ENCODE measurements at regions not wholly inside any gene's neighbourhood (a gene's known extent, or its start where the extent isn't known, plus 50 kb on each side); places are given as distances from the start of the nearest gene placed in this dataset.
A peak's percentile ranks its signal among the peaks of the same experiment; 100 is the strongest.

DNA sequence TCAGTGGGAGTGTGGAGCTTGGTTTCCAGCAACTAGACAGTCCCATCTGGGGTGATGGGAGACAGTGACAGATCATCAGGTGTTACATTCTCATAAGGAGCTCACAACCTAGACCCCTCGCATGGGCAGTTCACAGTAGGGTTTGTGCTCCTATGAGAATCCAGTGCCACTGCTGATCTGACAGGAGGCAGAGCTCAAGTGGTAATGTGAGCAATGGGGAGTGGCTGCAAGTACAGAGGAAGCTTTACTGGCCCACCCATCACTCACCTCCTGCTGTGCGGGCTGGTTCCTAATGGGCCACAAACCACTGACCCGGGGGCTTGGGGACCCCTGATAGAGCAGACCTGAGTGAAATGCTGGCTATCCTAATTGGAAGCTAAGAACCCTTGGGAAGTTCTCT is 242.8 kb downstream of the BAMBI start:
- H3K4me1 ChIP-seq (ENCODE audit: insufficient read depth): no peaks in the 10 kb centered on the region
- intact Hi-C loops (cut with DNase I): no loop called here
- TF ChIP-seq POLR2A (IDR thresholded peaks at IDR 0.05): no peak
- TF ChIP-seq, protein P1, sequence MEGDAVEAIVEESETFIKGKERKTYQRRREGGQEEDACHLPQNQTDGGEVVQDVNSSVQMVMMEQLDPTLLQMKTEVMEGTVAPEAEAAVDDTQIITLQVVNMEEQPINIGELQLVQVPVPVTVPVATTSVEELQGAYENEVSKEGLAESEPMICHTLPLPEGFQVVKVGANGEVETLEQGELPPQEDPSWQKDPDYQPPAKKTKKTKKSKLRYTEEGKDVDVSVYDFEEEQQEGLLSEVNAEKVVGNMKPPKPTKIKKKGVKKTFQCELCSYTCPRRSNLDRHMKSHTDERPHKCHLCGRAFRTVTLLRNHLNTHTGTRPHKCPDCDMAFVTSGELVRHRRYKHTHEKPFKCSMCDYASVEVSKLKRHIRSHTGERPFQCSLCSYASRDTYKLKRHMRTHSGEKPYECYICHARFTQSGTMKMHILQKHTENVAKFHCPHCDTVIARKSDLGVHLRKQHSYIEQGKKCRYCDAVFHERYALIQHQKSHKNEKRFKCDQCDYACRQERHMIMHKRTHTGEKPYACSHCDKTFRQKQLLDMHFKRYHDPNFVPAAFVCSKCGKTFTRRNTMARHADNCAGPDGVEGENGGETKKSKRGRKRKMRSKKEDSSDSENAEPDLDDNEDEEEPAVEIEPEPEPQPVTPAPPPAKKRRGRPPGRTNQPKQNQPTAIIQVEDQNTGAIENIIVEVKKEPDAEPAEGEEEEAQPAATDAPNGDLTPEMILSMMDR (IDR thresholded peaks at IDR 0.05): no peak
- TF ChIP-seq EP300 (IDR thresholded peaks at IDR 0.05): no peak
- no peak overlapping the region for H3K4me3 ChIP-seq
- 90 to 91% (median 91%) methylated on average over 3 of the region's 3 CpGs for WGBS, 3 donors
- H3K27me3 ChIP-seq: no peaks in the 10 kb centered on the region
- H3K27ac ChIP-seq: no peak overlapping the region
- no peaks in the 10 kb centered on the region for H3K36me3 ChIP-seq
- no peaks in the 10 kb centered on the region for H3K9me3 ChIP-seq
- no peak for DNase-seq

DNA sequence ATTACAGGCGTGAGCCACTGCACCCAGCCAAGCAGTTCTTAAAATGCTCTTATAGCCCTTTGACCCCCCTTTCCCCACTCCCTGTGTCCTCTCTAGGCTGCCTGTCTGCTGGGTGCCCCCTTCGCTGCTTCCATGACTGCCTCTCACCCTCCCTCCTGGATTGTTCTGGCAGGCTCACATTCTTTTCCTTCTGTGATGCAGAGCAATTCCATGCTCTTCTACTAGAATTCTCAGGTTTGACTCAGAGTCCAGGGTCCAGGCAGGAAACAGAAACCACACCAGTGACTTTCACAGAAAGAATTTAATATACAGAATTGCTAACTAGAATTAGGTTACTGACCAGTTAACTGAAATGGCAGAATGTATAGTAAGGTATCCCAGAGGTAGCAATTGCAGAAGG is 244.8 kb downstream of the BAMBI start:
- no peaks in the 10 kb centered on the region for H3K36me3 ChIP-seq
- no peaks in the 10 kb centered on the region for H3K27me3 ChIP-seq
- TF ChIP-seq EP300 (IDR thresholded peaks at IDR 0.05): no peak
- TF ChIP-seq POLR2A (IDR thresholded peaks at IDR 0.05): no peak
- H3K4me1 ChIP-seq (ENCODE audit: insufficient read depth): no peaks in the 10 kb centered on the region
- no peak overlapping the region for H3K4me3 ChIP-seq
- intact Hi-C loops (cut with DNase I): no loop called here
- 94 to 96% (median 95%) methylated on average over 2 of the region's 2 CpGs for WGBS, 3 donors
- DNase-seq: no peak
- no peaks in the 10 kb centered on the region for H3K9me3 ChIP-seq
- H3K27ac ChIP-seq: no peak overlapping the region

DNA sequence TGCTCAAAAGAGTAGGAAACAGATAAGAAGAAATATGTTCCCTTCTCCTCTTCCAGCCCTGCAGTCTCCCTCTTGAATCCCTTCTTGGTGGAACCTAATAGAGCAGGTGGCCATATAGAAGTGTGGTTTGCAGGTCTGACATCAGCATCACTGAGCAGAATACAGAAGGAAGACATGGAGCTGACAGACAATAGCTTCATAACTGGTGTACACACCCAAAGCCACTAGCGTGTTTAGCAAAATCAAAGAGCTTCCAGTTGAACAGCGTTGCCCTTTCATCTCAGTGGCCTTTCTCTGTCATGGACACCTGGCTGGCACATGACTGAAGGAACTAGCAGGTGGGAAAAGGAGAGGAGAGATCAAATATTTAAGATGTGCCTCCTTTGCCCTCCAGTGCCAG is 245.5 kb downstream of the BAMBI start:
- no peak overlapping the region for H3K4me3 ChIP-seq
- no peak for DNase-seq
- intact Hi-C loops (cut with DNase I): no loop called here
- TF ChIP-seq EP300 (IDR thresholded peaks at IDR 0.05) (no peak), POLR2A (IDR thresholded peaks at IDR 0.05) (no peak)
- TF ChIP-seq, protein P1 (IDR thresholded peaks at IDR 0.05): no peak
- 89 to 94% (median 93%) methylated on average over 2 of the region's 2 CpGs for WGBS, 3 donors
- no peaks in the 10 kb centered on the region for H3K27me3 ChIP-seq
- H3K36me3 ChIP-seq: no peaks in the 10 kb centered on the region
- no peaks in the 10 kb centered on the region for H3K9me3 ChIP-seq
- H3K4me1 ChIP-seq (ENCODE audit: insufficient read depth): no peaks in the 10 kb centered on the region
- H3K27ac ChIP-seq: no peak overlapping the region

DNA sequence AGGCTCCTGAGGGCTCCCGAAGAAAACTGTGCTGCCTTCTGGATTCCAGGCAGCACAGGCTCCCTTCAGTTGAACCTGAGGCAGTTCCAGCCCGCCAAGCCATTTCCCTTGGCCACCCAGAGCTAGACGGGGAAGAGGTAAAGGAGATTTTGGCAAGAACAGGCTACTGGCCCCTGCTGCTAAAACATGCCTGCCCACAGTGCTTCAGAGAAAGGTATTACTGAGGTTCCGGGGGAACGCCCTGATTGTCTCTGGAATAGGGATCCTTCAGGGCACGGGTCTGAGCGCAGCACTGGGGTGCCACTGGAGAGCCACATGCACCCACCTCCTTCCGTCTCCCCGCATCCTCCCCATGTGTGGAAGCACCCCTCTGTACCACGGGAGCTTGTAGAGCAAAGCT is 247.4 kb downstream of the BAMBI start:
- TF ChIP-seq POLR2A (IDR thresholded peaks at IDR 0.05) (no peak), EP300 (IDR thresholded peaks at IDR 0.05) (no peak)
- TF ChIP-seq, protein P1 (IDR thresholded peaks at IDR 0.05): no peak
- no peak for DNase-seq
- Histone ChIP-seq H3K9me3 (no peaks in the 10 kb centered on the region), H3K27ac (no peak overlapping the region), H3K4me3 (no peak overlapping the region), H3K27me3 (no peaks in the 10 kb centered on the region), H3K4me1 (ENCODE audit: insufficient read depth) (no peaks in the 10 kb centered on the region), H3K36me3 (no peaks in the 10 kb centered on the region)
- WGBS, 3 donors: 80 to 91% (median 84%) methylated on average over 10 of the region's 10 CpGs
- intact Hi-C loops (cut with DNase I): no loop called here

DNA sequence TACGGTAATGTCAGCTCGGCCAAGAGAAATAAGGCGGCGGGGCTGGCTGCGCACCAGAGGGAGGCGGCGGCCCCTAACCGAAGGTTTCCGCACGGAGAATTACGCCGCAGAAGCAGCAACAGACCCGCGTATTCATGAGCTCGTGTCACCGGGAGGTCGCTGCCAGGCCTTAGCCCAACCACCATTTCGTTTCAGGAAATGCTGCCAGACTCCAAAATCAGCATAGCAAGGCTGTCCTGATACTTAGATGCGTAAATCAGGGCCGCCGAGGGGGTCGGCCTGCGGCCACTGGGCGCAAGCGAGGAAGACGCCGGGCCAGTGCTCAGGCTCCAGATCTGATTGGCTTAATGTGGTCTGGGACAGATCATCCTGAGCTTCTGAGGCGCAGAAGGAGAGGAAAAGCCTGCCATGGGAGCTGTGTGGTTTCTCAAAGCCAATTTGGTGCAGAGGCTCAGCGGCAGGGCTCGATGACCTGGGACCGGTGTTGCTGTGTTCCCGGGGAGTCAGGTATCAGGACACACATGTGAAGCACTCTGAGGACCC is 247.9 kb downstream of the BAMBI start:
- Histone ChIP-seq H3K4me3 (no peak overlapping the region), H3K36me3 (no peaks in the 10 kb centered on the region), H3K27ac (no peak overlapping the region), H3K9me3 (no peaks in the 10 kb centered on the region), H3K4me1 (ENCODE audit: insufficient read depth) (no peaks in the 10 kb centered on the region), H3K27me3 (no peaks in the 10 kb centered on the region)
- TF ChIP-seq, protein P1 (IDR thresholded peaks at IDR 0.05): no peak
- no peak for TF ChIP-seq EP300 (IDR thresholded peaks at IDR 0.05)
- no peak for TF ChIP-seq POLR2A (IDR thresholded peaks at IDR 0.05)
- intact Hi-C loops (cut with DNase I): no loop called here
- WGBS, 3 donors: 51 to 63% (median 57%) methylated on average over 32 of the region's 32 CpGs
- peak in 1 of 5 donors; percentile 47 for DNase-seq
